ENCODE measurements at regions not wholly inside any gene's neighbourhood (a gene's known extent, or its start where the extent isn't known, plus 50 kb on each side); places are given as distances from the start of the nearest gene placed in this dataset.
"Not testable (repeated sequence)": the region's sequence is repeated elsewhere in the genome, so short reads cannot be mapped to it uniquely, and the experiment has no call there.

GRCh38 chr3:198146559-198147164 is 186.6 kb downstream of the LMLN start:
- TF ChIP-seq POLR2A (IDR thresholded peaks at IDR 0.05): not testable (repeated sequence)
- TF ChIP-seq, protein P1, sequence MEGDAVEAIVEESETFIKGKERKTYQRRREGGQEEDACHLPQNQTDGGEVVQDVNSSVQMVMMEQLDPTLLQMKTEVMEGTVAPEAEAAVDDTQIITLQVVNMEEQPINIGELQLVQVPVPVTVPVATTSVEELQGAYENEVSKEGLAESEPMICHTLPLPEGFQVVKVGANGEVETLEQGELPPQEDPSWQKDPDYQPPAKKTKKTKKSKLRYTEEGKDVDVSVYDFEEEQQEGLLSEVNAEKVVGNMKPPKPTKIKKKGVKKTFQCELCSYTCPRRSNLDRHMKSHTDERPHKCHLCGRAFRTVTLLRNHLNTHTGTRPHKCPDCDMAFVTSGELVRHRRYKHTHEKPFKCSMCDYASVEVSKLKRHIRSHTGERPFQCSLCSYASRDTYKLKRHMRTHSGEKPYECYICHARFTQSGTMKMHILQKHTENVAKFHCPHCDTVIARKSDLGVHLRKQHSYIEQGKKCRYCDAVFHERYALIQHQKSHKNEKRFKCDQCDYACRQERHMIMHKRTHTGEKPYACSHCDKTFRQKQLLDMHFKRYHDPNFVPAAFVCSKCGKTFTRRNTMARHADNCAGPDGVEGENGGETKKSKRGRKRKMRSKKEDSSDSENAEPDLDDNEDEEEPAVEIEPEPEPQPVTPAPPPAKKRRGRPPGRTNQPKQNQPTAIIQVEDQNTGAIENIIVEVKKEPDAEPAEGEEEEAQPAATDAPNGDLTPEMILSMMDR (IDR thresholded peaks at IDR 0.05): not testable (repeated sequence)
